HCT116 (cell line): ENCODE measurements at regions not wholly inside any gene's neighbourhood (a gene's known extent, or its start where the extent isn't known, plus 50 kb on each side); places are given as distances from the start of the nearest gene placed in this dataset.

Source experiments
- ATAC-seq: fragments of 200-7000 bp; cut with Tn5 transposase; 2 replicates; pipeline ENCODE4 v1.9.1; 2020; ENCODE audit warnings: mild to moderate bottlenecking, moderate library complexity
- BruUV-seq: library from RNA; stranded (reverse); fragments of 400-500 nt; replicated peaks from 2 replicates; lab custom pipeline; 2021; lab: Mats Ljungman, UMichigan
- CTCF ChIA-PET: fragments of 300-600 bp; sonication (Branson Sonifier 250); formaldehyde crosslinking; loops from one replicate; lab custom pipeline; 2021; ENCODE audit warnings: antibody characterized with exemption; lab: Charles Lee
- POLR2A ChIA-PET: fragments of 300-600, 350-600 bp; sonication (Branson Sonifier 250); formaldehyde crosslinking; loops from one replicate; lab custom pipeline; 2021; ENCODE audit warnings: antibody characterized with exemption; lab: Charles Lee
- RAD21 ChIA-PET, 2 experiments: fragments of 300-600 bp; sonication (Branson Sonifier 250); formaldehyde crosslinking; loops; one replicate each; lab custom pipeline; 2023; ENCODE audit warnings: low total read pairs in 2 of 2; ENCODE audit not compliant: uncharacterized antibody in 2 of 2, unreplicated experiment in 2 of 2, low non-redundant PET in 1 of 2; lab: Charles Lee
- DNase-seq: peaks from one replicate; pipeline ENCODE4 v3.0.0-alpha.2; 2010; ENCODE audit warnings: low read depth, low spot score
- H2AFZ ChIP-seq: fragments of 200-600 bp; shearing (Covaris generic), sonication (generic); 2 replicates; pipeline ENCODE4 v1.6.1; 2017; ENCODE audit warnings: low read depth, mixed run types, mixed read lengths, antibody characterized with exemption, low read length; ENCODE audit not compliant: poor library complexity, severe bottlenecking
- H3K27ac ChIP-seq: 2 replicates; pipeline ENCODE4 v1.5.1; 2012; ENCODE audit warnings: low read depth, low read length
- H3K27me3 ChIP-seq: fragments of 200-600 bp; sonication (generic); 2 replicates; pipeline ENCODE4 v1.6.1; 2016; ENCODE audit warnings: mixed run types, low read length, mixed read lengths; ENCODE audit not compliant: insufficient read depth
- H3K36me3 ChIP-seq, 2 experiments: fragments of 200-500 bp in 1 of 2; fragments of 200-600 bp in 1 of 2; sonication (Bioruptor generic) in 1 of 2; sonication (generic) in 1 of 2; 2 replicates each; pipeline versions ENCODE4 v1.5.1 to v1.6.1; 2014 to 2016; ENCODE audit warnings: low read length in 2 of 2, inconsistent platforms in 1 of 2, mixed read lengths in 1 of 2, mixed run types in 1 of 2; ENCODE audit not compliant: insufficient read depth in 2 of 2, control insufficient read depth in 1 of 2
- H3K4me1 ChIP-seq, 2 experiments: fragments of 200-600 bp in 1 of 2; sonication (generic) in 1 of 2; 2 replicates each; pipeline versions ENCODE4 v1.5.1 to v1.6.1; 2012 to 2017; ENCODE audit warnings: low read length in 2 of 2, inconsistent platforms in 1 of 2, mild to moderate bottlenecking in 1 of 2, mixed read lengths in 1 of 2, mixed run types in 1 of 2, moderate library complexity in 1 of 2; ENCODE audit not compliant: insufficient read depth in 2 of 2, control insufficient read depth in 1 of 2
- H3K4me2 ChIP-seq: fragments of 200-600 bp; sonication (generic); 2 replicates; pipeline ENCODE4 v1.6.1; 2017; ENCODE audit warnings: mixed run types, low read length, mixed read lengths
- H3K4me3 ChIP-seq, 2 experiments: fragments of 200-600 bp in 1 of 2; sonication (generic) in 1 of 2; replicated peaks in 1 of 2; 2 replicates each; pipeline ENCODE4 v1.5.1; 2011 to 2016; ENCODE audit warnings: low read length in 2 of 2, control low read depth in 1 of 2, low read depth in 1 of 2, mild to moderate bottlenecking in 1 of 2, mixed read lengths in 1 of 2, mixed run types in 1 of 2
- H3K79me2 ChIP-seq: fragments of 200-600 bp; sonication (generic); 2 replicates; pipeline ENCODE4 v1.6.1; 2017; ENCODE audit warnings: mild to moderate bottlenecking, mixed run types, low read length, moderate library complexity, mixed read lengths; ENCODE audit not compliant: insufficient read depth
- H3K9ac ChIP-seq: fragments of 200-600 bp; sonication (generic); 2 replicates; pipeline ENCODE4 v1.6.1; 2016; ENCODE audit warnings: low read length, mixed read lengths
- H3K9me2 ChIP-seq: fragments of 200-600 bp; sonication (generic), shearing (Covaris generic); 2 replicates; pipeline ENCODE4 v1.6.1; 2017; ENCODE audit warnings: mixed run types, mild to moderate bottlenecking, moderate library complexity; ENCODE audit not compliant: insufficient read depth
- H3K9me3 ChIP-seq, 2 experiments: fragments of 200-500 bp in 1 of 2; fragments of 200-600 bp in 1 of 2; sonication (Bioruptor generic) in 1 of 2; sonication (generic) in 1 of 2; 2 replicates each; pipeline ENCODE4 v1.6.1; 2014 to 2017; ENCODE audit warnings: low read length in 2 of 2, mixed read lengths in 2 of 2, inconsistent platforms in 1 of 2, low read depth in 1 of 2, mild to moderate bottlenecking in 1 of 2, mixed run types in 1 of 2, moderate library complexity in 1 of 2; ENCODE audit not compliant: control insufficient read depth in 1 of 2, insufficient read depth in 1 of 2
- H4K20me1 ChIP-seq: fragments of 200-600 bp; sonication (generic), shearing (Covaris generic); 2 replicates; pipeline ENCODE4 v1.6.1; 2017; ENCODE audit warnings: mixed run types, mild to moderate bottlenecking, moderate library complexity; ENCODE audit not compliant: insufficient read depth
- CBX3 ChIP-seq: IDR thresholded peaks from 2 replicates; pipeline ENCODE4 v1.6.1; 2012; ENCODE audit warnings: low read depth
- EGR1 ChIP-seq: IDR thresholded peaks from 2 replicates; pipeline ENCODE4 v1.6.1; 2012; ENCODE audit warnings: low read depth
- EZH2 ChIP-seq: fragments of 200-600 bp; sonication (generic); IDR thresholded peaks from 2 replicates; pipeline ENCODE4 v1.6.1; 2017; ENCODE audit warnings: antibody characterized with exemption, mixed run types
- EZH2phosphoT487 ChIP-seq: fragments of 200-600 bp; IDR thresholded peaks from 2 replicates; pipeline ENCODE4 v1.6.1; 2018; ENCODE audit warnings: antibody characterized with exemption, borderline replicate concordance
- SP1 ChIP-seq: IDR thresholded peaks from 2 replicates; pipeline ENCODE4 v1.6.1; 2012; ENCODE audit warnings: low read depth
- YY1 ChIP-seq: IDR thresholded peaks from 2 replicates; pipeline ENCODE4 v1.6.1; 2011; ENCODE audit warnings: low read length, low read depth, moderate library complexity, mild to moderate bottlenecking; ENCODE audit not compliant: insufficient replicate concordance; ENCODE audit errors: extremely low read depth
- ZFX ChIP-seq: fragments of 450-650 bp; IDR thresholded peaks from 2 replicates; pipeline ENCODE4 v1.6.1; 2017
- intact Hi-C: fragments of 100-400 bp; cut with micrococcal nuclease; formaldehyde crosslinking; loops from 2 replicates; pipeline ENCODE4 v1.10.0; 2022
- TF ChIP-seq, protein P1 (sequence below): IDR thresholded peaks from 2 replicates; pipeline ENCODE4 v1.6.1; 2012
- TF ChIP-seq, protein P2 (sequence below): IDR thresholded peaks from 2 replicates; pipeline ENCODE4 v1.6.1; 2012

DNA sequence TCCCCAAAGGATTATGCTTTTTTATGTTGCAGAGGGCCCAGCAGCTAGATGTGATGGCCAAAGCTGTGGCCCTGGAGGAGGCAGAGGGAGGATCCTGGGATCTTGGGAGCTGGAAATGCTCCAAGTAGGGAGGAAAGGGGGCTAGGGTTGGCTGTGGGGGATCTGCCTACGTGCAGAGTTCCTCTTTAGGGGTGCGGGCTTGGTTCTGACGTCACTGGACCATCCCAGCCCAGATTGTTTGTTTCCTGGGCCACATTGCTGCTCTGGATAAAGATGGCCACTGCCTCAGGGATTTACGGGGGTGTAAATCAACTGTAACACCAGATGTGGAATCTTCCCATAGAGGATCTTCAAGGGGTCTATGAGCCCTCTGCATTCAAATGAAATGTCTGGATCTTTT is 110.3 kb upstream of the SYT13 start (continued):
- TF ChIP-seq, protein P1, sequence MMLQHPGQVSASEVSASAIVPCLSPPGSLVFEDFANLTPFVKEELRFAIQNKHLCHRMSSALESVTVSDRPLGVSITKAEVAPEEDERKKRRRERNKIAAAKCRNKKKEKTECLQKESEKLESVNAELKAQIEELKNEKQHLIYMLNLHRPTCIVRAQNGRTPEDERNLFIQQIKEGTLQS: no peak
- no peak for TF ChIP-seq ZFX
- no peak for TF ChIP-seq EZH2
- TF ChIP-seq YY1: no peak
- no peak for TF ChIP-seq EZH2phosphoT487
- TF ChIP-seq, protein P2, sequence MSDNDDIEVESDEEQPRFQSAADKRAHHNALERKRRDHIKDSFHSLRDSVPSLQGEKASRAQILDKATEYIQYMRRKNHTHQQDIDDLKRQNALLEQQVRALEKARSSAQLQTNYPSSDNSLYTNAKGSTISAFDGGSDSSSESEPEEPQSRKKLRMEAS: no peak
- TF ChIP-seq CBX3: no peak
- no peak for TF ChIP-seq SP1

DNA sequence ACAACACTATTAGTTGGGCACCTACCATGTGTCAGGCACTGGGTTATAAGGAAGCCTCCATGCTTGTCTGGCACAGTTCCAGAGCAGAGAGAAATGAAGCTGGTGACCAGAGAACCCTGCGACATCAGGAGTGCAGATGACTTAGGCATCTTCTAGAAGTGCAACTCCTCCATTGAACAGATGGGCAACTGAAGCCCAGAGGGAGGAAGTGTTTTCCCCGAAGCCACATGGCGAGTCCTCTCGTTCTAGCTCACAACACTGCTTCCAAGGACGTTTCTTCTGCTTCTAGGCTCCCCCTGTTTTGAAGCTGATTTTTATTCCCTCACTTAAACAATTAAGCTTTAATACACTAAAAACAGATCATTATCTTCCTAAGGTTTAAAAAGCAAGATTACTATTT is 109.8 kb upstream of the SYT13 start:
- Histone ChIP-seq H3K4me1 (no peaks in the 10 kb centered on the region), H3K4me2 (no peak overlapping the region), H3K36me3 (no peaks in the 10 kb centered on the region), H3K9ac (no peak overlapping the region), H3K9me2 (no peaks in the 10 kb centered on the region), H3K27me3 (peaks cover 17% of the 10 kb centered on the region; the same call in 1 of the 2 replicates), H3K79me2 (no peaks in the 10 kb centered on the region), H3K4me3 (no peak overlapping the region), H3K27ac (no peak overlapping the region), H4K20me1 (no peaks in the 10 kb centered on the region), H2AFZ (no peak overlapping the region), H3K9me3 (no peaks in the 10 kb centered on the region)
- ATAC-seq: no peak
- intact Hi-C loops: no loop called here
- TF ChIP-seq, protein P2: no peak
- TF ChIP-seq EGR1 (no peak), EZH2phosphoT487 (no peak)
- BruUV-seq: no TSS peak
- DNase-seq: no peak
- POLR2A ChIA-PET: interaction anchor here (0.6 kb wide), 1 partner anchor 669 kb away, joined by 4 read pairs; no protein-coding TSS in a partner anchor
- CTCF ChIA-PET: interaction anchor here (1.4 to 1.5 kb wide), 2 partner anchors 11 to 25 kb away, joined by 3 to 6 read pairs; no protein-coding TSS in a partner anchor
- RAD21 ChIA-PET: no interaction called here
